ENCODE measurements at regions not wholly inside any gene's neighbourhood (a gene's known extent, or its start where the extent isn't known, plus 50 kb on each side); places are given as distances from the start of the nearest gene placed in this dataset.

DNA sequence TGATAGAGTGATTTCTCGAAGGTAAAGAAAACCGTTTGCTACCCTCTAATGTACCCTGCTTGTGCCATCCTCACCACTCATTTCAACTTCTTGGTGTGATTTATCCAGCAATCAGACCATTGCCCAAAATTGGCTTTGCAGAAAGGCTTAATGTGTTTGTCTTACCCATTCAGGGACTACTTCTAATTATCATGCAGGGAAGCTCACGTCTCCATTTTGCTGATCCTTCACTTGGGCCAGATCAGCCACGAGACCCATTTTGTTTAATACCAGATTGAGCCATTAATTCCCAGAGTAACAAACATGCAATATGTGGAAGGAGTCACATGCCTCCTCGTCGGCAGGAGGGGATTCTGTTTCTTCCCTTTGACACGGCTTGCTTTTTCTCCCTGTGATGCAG is 51.1 kb upstream of the CRY1 start:
- H3K27me3 ChIP-seq = no peaks in the 10 kb centered on the region
- TF ChIP-seq, protein P1, sequence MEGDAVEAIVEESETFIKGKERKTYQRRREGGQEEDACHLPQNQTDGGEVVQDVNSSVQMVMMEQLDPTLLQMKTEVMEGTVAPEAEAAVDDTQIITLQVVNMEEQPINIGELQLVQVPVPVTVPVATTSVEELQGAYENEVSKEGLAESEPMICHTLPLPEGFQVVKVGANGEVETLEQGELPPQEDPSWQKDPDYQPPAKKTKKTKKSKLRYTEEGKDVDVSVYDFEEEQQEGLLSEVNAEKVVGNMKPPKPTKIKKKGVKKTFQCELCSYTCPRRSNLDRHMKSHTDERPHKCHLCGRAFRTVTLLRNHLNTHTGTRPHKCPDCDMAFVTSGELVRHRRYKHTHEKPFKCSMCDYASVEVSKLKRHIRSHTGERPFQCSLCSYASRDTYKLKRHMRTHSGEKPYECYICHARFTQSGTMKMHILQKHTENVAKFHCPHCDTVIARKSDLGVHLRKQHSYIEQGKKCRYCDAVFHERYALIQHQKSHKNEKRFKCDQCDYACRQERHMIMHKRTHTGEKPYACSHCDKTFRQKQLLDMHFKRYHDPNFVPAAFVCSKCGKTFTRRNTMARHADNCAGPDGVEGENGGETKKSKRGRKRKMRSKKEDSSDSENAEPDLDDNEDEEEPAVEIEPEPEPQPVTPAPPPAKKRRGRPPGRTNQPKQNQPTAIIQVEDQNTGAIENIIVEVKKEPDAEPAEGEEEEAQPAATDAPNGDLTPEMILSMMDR (IDR thresholded peaks at IDR 0.05; ENCODE audit: poor library complexity) = no peak
- TF ChIP-seq EZH2phosphoT487 (IDR thresholded peaks at IDR 0.05; ENCODE audit: low read depth, severe bottlenecking, unreplicated experiment) = no peak
- TF ChIP-seq EZH2 (IDR thresholded peaks at IDR 0.05; ENCODE audit: borderline replicate concordance) = no peak
- no peaks in the 10 kb centered on the region for H3K36me3 ChIP-seq (replicated peaks; ENCODE audit: insufficient read depth, low read depth)
- no peak overlapping the region for H2AFZ ChIP-seq
- H4K20me1 ChIP-seq (ENCODE audit: insufficient read depth, poor library complexity, severe bottlenecking) = no peaks in the 10 kb centered on the region
- DNase-seq (ENCODE audit: low spot score) = no peak
- no peak overlapping the region for H3K4me3 ChIP-seq
- H3K79me2 ChIP-seq = no peaks in the 10 kb centered on the region
- no peak overlapping the region for H3K27ac ChIP-seq
- no peak overlapping the region for H3K4me2 ChIP-seq
- no peaks in the 10 kb centered on the region for H3K4me1 ChIP-seq (ENCODE audit: insufficient read depth)
- WGBS (ENCODE audit: low lambda C conversion rate, missing lambda C conversion rate) = 89% methylated on average over 7 of the region's 7 CpGs
- H3K9me2 ChIP-seq (replicated peaks; ENCODE audit: insufficient read depth) = no peaks in the 10 kb centered on the region
- H3K9me3 ChIP-seq (ENCODE audit: low read depth) = no peaks in the 10 kb centered on the region

DNA sequence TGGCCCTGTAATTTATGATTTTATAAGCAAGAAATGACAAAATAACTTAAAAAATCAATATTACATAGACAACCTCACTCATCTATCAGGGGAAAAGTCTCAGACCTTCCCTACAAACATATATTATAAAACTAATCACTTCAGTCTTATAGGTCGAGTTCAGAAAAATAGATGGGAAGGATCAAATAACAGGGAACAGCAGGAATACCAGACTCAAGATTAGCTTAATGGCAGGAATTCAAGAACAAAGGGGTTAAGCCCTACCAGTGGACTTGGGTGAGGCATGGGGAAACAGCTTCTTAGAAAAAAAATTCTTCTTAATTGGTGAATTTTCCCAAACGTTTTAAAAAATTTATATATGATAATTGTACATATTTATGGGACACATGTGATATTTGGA is 51.6 kb upstream of the CRY1 start:
- H3K36me3 ChIP-seq (replicated peaks; ENCODE audit: insufficient read depth, low read depth) = no peaks in the 10 kb centered on the region
- H3K4me3 ChIP-seq = no peak overlapping the region
- H3K27ac ChIP-seq = no peak overlapping the region
- no peaks in the 10 kb centered on the region for H3K79me2 ChIP-seq
- H3K4me2 ChIP-seq = no peak overlapping the region
- no peaks in the 10 kb centered on the region for H4K20me1 ChIP-seq (ENCODE audit: insufficient read depth, poor library complexity, severe bottlenecking)
- DNase-seq (ENCODE audit: low spot score) = no peak
- WGBS (ENCODE audit: low lambda C conversion rate, missing lambda C conversion rate) = 54% methylated on average over 2 of the region's 2 CpGs
- no peak overlapping the region for H2AFZ ChIP-seq
- no peak for TF ChIP-seq EZH2phosphoT487 (IDR thresholded peaks at IDR 0.05; ENCODE audit: low read depth, severe bottlenecking, unreplicated experiment)
- TF ChIP-seq, protein P1 (IDR thresholded peaks at IDR 0.05; ENCODE audit: poor library complexity) = no peak
- no peak for TF ChIP-seq EZH2 (IDR thresholded peaks at IDR 0.05; ENCODE audit: borderline replicate concordance)
- no peaks in the 10 kb centered on the region for H3K4me1 ChIP-seq (ENCODE audit: insufficient read depth)
- no peaks in the 10 kb centered on the region for H3K9me3 ChIP-seq (ENCODE audit: low read depth)
- no peaks in the 10 kb centered on the region for H3K27me3 ChIP-seq
- H3K9me2 ChIP-seq (replicated peaks; ENCODE audit: insufficient read depth) = no peaks in the 10 kb centered on the region

DNA sequence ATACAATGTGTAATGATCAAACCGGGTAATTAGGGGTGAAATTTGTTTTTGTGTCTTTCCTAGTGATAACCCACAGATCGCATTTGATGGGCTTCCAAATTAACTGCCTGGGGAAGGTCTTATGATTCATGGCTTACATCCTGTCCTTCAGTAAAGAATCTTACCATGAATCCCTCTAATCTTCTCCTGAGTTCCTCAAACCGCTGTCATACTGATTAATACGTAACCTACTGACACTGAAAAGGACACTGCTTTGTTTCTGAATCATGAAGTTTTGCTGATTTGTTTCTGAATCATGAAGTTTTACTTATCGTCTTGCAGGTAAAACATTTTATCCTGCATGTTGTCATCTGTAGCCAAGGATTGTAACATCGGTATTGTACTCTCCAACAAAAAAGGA is 52.0 kb upstream of the CRY1 start:
- no peaks in the 10 kb centered on the region for H3K9me2 ChIP-seq (replicated peaks; ENCODE audit: insufficient read depth)
- 75% methylated on average over 6 of the region's 6 CpGs for WGBS (ENCODE audit: low lambda C conversion rate, missing lambda C conversion rate)
- no peaks in the 10 kb centered on the region for H3K36me3 ChIP-seq (replicated peaks; ENCODE audit: insufficient read depth, low read depth)
- no peak overlapping the region for H2AFZ ChIP-seq
- H3K4me3 ChIP-seq = no peak overlapping the region
- no peaks in the 10 kb centered on the region for H3K4me1 ChIP-seq (ENCODE audit: insufficient read depth)
- no peak overlapping the region for H3K27ac ChIP-seq
- H3K79me2 ChIP-seq = no peaks in the 10 kb centered on the region
- no peaks in the 10 kb centered on the region for H4K20me1 ChIP-seq (ENCODE audit: insufficient read depth, poor library complexity, severe bottlenecking)
- no peaks in the 10 kb centered on the region for H3K27me3 ChIP-seq
- DNase-seq (ENCODE audit: low spot score) = no peak
- TF ChIP-seq EZH2 (IDR thresholded peaks at IDR 0.05; ENCODE audit: borderline replicate concordance) (no peak), EZH2phosphoT487 (IDR thresholded peaks at IDR 0.05; ENCODE audit: low read depth, severe bottlenecking, unreplicated experiment) (no peak)
- TF ChIP-seq, protein P1 (IDR thresholded peaks at IDR 0.05; ENCODE audit: poor library complexity) = no peak
- no peak overlapping the region for H3K4me2 ChIP-seq
- no peaks in the 10 kb centered on the region for H3K9me3 ChIP-seq (ENCODE audit: low read depth)

DNA sequence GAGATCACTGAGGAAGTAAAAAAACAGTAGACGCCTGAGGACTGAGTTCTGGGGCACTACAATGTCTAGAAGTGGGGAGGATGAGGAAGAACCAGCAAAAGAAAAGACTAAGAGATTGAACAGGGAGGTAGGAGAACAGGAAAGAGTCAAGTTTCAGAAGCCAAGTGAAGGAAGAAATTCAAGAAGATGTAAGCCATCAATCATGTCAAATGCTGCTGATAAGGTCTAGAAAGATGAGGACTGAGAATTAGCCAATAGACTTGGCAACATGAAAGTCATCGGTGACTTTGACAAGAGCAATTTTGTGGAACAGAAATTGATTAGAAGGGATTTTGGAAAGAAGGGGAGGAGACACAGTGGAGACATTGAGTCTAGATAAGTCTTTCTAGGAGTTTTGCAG is 54.8 kb upstream of the CRY1 start:
- TF ChIP-seq, protein P1 (IDR thresholded peaks at IDR 0.05; ENCODE audit: poor library complexity) = no peak
- TF ChIP-seq EZH2 (IDR thresholded peaks at IDR 0.05; ENCODE audit: borderline replicate concordance) (no peak), EZH2phosphoT487 (IDR thresholded peaks at IDR 0.05; ENCODE audit: low read depth, severe bottlenecking, unreplicated experiment) (no peak)
- Histone ChIP-seq H3K36me3 (replicated peaks; ENCODE audit: insufficient read depth, low read depth) (no peaks in the 10 kb centered on the region), H3K27me3 (no peaks in the 10 kb centered on the region), H3K4me3 (no peak overlapping the region), H3K9me2 (replicated peaks; ENCODE audit: insufficient read depth) (no peaks in the 10 kb centered on the region), H2AFZ (no peak overlapping the region), H3K9me3 (ENCODE audit: low read depth) (no peaks in the 10 kb centered on the region), H3K4me2 (no peak overlapping the region), H3K4me1 (ENCODE audit: insufficient read depth) (no peaks in the 10 kb centered on the region), H3K27ac (no peak overlapping the region), H3K79me2 (no peaks in the 10 kb centered on the region), H4K20me1 (ENCODE audit: insufficient read depth, poor library complexity, severe bottlenecking) (no peaks in the 10 kb centered on the region)
- 87% methylated on average over 2 of the region's 2 CpGs for WGBS (ENCODE audit: low lambda C conversion rate, missing lambda C conversion rate)
- DNase-seq (ENCODE audit: low spot score) = no peak
